ENCODE measurements at regions not wholly inside any gene's neighbourhood (a gene's known extent, or its start where the extent isn't known, plus 50 kb on each side); places are given as distances from the start of the nearest gene placed in this dataset.

GRCh38 chr4:24476282-24476681 lies 108.1 kb downstream of the DHX15 start:
- DNase-seq (ENCODE audit: low read depth) = peak; percentile 12

DNA sequence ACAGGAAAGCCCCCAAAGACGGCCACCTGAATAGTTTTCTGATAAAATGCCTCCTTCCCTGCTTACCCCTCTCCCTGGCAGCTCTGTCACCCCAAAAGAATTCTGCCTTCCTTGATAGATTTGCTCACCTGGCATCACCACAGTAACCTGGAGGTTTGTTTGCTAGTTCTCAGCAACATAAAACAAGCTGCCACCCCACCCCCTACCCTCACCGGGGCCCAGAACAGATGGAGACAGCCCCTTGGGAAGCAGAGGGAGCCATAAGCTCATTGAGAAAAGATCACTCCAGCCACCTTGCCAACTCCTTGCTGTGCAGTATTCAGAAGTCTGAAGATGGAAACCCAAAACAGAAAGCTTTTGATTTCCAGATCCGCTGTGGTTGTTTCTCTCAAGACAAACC lies 108.6 kb downstream of the DHX15 start:
- no peak for DNase-seq (ENCODE audit: low read depth)

DNA sequence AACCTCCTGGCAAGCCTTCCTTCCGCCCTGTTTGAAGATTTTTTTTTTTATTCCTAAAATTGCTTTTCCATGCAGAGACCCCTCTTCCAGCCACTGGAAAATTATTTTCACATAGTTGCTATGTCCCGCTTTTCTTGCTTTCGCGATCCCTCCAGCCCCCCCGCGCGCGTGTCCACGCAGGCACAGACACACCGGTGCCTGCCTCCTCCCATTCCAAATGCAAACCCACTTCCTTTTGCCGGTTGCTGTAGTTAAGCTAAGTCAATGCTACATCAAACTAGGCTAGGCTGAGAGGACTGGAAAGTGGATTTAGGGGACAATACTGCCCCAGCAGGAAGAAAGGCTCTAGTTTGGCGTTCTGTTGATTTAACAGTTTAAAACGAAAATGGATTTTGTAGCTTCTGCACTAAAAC lies 111.0 kb downstream of the DHX15 start:
- DNase-seq (ENCODE audit: low read depth) = no peak

DNA sequence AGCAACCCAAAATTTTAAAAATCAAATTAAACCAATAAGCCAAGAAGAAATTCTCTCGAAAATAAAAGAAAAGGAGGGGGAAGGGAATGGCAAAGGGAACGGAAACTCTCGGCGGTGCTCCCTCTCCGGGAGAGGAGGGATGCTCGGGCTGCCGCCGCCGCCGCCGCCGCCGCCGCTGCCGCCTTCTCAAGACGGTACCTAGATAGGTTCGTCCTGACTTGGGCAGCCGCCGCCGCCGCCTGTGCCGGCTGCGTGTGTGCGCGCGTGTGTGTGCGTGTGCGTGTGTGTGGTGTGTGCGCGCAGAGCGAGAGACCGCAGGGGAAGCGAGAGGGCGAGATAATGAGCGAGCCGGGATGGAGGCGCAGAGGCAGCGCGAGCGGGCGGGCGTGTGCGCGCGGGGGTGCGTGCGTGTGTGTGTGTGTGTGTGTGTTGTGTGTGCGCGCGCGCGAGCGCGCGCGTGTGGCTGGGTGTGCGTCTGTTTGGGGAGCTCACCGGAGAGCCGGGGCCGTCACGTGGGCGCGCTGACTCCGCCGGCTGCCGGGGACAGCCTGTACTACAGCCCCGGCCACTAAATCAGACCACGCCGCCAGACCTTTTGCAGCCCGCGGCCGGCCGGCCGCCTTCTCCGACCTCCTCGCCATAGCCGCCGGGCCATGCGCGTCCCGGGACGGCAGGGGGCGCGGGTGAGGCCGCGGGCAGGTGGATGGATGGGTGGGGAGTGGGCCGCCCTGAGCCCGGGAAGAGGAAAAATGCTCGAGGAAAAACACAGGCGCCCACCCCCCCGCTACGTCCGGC lies 111.6 kb downstream of the DHX15 start:
- DNase-seq (ENCODE audit: low read depth) = peak; percentile 68

DNA sequence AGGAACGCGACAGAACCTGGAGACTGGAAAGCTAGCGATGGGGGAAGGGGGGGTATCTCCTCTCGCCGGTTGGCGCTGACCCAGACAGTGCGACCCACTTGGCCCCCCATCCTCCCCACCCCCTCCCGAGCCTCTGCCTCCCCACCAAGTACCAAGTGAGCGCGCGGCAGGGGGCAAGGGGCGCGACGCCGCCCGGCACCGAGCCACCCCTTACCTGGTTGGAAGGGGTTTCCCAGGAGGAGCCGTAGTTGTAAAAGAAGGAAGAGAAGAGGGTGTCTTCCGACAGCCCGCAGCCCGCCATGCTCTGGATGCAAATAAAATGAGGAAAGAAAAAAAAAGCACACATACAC lies 112.2 kb downstream of the DHX15 start:
- DNase-seq (ENCODE audit: low read depth) = no peak

DNA sequence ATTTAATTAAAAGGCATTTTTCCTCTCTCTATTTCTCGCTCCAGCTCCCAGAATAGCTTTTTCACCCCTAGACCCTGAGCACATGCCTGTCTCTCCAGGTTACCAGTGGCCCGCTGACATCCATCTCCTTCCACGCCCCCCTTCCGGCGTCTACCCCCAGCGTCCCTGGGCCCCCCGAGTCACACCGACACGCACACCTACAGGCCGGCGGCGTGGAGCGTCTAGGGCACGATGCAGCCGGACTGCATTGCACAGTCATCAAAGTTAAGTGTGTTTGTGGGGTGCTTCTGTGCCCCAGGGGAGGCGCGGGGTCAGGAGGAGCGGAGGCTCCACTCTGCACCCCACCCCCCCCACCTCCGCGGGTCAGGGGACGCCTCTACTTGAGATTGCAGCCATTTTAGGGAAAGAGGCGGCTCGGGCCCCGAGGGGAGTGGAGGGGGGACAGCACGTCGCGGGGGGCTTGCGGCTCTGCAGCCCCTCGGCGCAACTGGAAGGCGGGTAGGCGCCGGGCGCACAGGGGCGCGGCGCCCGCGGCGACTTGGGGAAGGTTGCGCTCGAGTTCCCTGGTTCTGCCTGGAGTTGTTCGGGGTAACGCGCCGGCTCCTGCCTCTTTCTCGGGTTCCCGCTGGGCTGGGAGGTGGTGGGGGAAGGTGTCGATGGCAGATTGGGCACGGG lies 112.7 kb downstream of the DHX15 start:
- no peak for DNase-seq (ENCODE audit: low read depth)

- peak; percentile 33 for DNase-seq (ENCODE audit: low read depth)
Observed at GRCh38 chr4:24470666-24471485, 113.5 kb downstream of the DHX15 start.

- no peak for DNase-seq (ENCODE audit: low read depth)
Observed at GRCh38 chr4:24468071-24468470, 116.3 kb downstream of the DHX15 start.

- DNase-seq (ENCODE audit: low read depth) = no peak
Observed at GRCh38 chr4:24464566-24464965, 119.8 kb downstream of the DHX15 start.

DNA sequence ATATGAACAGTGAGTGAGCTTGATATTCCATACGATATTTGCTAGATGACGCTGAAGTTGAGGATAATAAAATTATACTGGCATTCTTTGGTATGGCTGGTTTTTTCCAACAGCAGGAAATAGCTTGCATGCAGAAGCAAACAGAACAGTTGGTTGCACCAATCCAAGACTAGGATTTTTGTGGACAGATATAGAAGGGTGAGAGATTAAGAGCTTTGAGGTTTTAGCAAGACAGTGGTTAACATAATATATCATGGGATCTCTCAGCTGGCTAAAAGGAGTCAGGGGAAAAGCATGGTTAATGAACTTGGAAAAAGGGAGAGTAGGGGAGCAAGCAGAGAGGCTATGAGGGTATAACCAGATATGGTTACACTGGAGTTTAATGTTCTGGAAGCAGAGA lies 127.9 kb downstream of the DHX15 start:
- no peak for DNase-seq (ENCODE audit: low read depth)

DNA sequence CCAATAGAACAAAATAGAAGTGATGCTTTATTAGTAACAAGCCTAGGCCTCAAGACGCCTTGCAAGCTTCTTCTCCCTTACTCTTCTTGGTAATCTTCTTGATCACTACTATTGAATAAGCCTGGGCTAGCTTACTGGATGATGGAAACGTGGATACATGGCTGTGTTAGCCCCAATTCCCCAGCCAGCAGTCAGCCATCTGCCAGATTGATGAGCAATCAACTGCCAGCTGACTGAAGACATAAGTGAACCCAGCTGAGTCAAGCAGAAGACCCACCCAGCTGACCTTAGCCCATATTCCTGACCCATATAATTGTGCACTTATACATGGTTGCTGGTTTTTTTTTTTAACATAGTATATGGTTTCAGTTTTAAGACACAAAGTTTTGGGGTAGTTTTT lies 130.4 kb downstream of the DHX15 start:
- DNase-seq (ENCODE audit: low read depth) = no peak

GRCh38 chr4:24451870-24452269 lies 132.5 kb downstream of the DHX15 start:
- DNase-seq (ENCODE audit: low read depth) = no peak

GRCh38 chr4:24443200-24443599 lies 141.2 kb downstream of the DHX15 start:
- DNase-seq (ENCODE audit: low read depth) = no peak

- no peak for DNase-seq (ENCODE audit: low read depth)
Observed at GRCh38 chr4:24440765-24441164, 143.6 kb downstream of the DHX15 start.

DNA sequence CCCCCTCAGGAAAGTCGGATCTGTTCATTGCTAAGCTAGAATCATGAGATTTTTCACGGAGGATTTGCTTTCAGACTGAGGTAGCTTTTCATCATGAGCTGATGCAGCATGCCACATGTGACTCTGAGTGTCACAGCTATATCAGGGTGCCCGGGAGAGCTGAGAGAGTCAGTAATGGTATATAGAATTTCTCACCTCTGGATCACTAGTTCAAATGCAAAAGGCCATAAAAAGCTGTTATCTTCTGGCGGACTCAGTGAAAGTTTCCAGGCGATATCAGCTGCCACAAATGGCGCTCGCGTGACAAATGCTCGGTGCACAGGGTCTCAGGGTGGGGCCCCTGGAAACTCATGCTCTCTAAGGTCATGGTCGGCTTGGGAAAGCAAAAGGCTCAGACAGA lies 150.1 kb downstream of the DHX15 start:
- no peak for DNase-seq (ENCODE audit: low read depth)

DNA sequence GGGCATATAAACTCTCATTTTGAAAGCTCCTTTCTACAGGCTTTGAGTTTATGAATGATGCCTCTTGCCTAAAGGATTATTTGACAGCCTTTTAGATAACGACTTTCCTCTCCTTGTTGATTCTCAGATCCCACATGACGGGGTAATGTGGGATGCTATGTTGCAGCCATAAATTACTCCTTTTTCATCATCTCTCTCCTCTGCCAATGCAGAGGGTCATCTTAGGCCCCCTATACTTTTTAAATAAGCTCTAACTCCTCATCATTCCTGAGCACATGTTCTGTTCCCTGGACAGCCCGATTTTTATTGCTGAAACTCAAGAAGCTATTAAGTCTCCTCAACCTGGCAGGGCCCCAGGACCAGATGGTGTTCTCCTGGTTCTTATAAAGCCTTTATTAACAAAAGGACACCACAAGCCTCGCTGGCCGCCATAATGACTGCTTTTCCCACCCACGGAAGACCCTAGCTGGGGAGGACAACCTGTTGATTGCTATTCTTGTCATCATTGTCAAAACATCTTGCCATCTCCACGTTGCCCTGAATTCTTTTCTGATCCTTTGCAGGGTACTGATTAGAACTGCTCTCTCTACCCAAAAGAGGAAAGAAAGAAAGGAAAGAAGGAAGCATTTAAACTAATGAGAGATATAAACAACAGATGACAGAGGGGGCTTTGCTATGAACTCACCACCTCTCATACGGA lies 150.7 kb downstream of the DHX15 start:
- no peak for DNase-seq (ENCODE audit: low read depth)

DNA sequence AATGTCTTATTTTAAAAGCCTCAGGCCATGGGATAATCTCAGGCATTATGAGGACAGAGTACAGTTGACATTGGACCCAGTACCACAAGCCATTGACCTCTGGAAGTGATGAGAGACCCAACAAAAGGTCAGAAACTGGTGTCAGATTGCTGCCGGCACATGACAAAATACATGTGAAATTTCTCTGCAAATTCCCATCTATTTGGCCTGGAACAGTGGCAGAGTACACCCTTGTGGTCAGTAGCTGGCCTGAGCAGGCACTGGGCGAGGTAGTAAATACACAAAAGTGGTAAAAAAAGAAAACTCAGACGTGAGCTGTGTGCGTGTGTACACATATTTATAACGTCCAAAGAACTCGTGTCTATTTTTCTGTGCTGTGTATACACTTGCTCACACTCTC lies 155.5 kb downstream of the DHX15 start:
- no peak for DNase-seq (ENCODE audit: low read depth)

- no peak for DNase-seq (ENCODE audit: low read depth)
Observed at GRCh38 chr4:24426557-24426956, 157.8 kb downstream of the DHX15 start.

- DNase-seq (ENCODE audit: low read depth) = no peak
Observed at GRCh38 chr4:24425863-24426262, 158.5 kb downstream of the DHX15 start.

DNA sequence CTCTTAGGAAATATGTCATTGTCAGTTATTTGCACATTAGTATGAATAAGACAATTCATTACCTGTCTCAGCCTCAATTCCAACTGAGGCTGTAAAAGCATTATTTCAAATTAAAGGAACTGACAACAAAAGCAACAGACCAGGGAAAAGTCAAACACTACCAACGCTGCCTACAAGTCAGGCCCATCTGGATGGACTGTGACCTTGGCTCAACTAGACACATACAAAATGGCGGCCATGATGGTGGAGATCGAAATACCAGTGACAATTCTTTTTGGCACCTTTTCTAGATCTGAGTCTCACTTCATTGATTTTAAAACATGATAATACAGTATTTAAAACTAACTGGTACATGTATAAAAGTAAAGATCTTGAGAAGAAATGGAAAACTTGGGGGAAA lies 160.7 kb downstream of the DHX15 start:
- DNase-seq (ENCODE audit: low read depth) = no peak

GRCh38 chr4:24422644-24423043 lies 161.7 kb downstream of the DHX15 start:
- DNase-seq (ENCODE audit: low read depth) = no peak

Measured in amniotic epithelial cell (primary cell).